ENCODE measurements at regions not wholly inside any gene's neighbourhood (a gene's known extent, or its start where the extent isn't known, plus 50 kb on each side); places are given as distances from the start of the nearest gene placed in this dataset.

DNA sequence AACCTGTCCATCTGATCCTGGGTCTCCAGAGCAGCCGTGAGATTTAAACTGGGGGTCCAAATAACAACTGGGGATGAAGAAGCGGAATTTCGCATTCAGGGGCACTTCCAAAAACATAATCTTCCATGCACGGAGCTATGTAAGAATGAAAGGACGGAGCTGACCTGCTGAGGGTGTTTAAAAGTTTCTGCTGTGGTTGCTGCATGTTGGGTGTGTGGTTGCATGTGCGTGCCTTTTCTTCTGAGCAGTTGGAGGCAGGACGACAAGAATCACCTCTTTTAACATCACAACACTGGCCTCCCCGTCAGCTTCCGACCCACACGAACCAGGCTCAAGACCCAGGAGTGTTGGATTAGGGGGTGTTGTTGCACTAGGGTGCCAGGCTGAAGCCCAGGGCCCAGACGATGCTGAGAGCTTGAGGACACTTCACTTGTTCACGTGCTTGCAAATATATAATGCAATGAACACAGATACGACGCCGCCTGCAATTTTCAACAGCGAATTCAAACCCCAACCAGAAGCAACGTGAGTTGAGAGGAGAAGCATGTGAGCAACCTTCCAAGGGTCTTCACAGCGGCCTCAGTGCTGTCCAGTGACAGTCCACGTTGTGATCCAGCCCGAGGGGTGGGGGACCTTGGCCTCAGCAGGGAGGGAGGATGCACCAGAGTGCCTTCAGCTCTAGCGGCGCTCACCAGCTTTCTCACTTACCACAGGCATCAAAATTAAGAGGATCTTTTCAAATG lies 76.0 kb upstream of the SALL3 start:
- TF ChIP-seq EZH2 (IDR thresholded peaks at IDR 0.05; ENCODE audit: borderline replicate concordance, low read depth, low read length, severe bottlenecking): no peak
- Histone ChIP-seq H3K4me2 (ENCODE audit: insufficient read depth, low read length) (no peak overlapping the region), H3K36me3 (ENCODE audit: insufficient read depth, low read length) (no peaks in the 10 kb centered on the region), H3K27me3 (ENCODE audit: insufficient read depth, low read length, poor library complexity) (no peaks in the 10 kb centered on the region), H4K20me1 (ENCODE audit: insufficient read depth, low read length) (no peaks in the 10 kb centered on the region), H3K9ac (ENCODE audit: low read depth, low read length) (no peak overlapping the region), H3K27ac (ENCODE audit: low read length) (no peak overlapping the region), H3K9me3 (ENCODE audit: insufficient read depth, low read length, severe bottlenecking) (no peaks in the 10 kb centered on the region), H3K79me2 (ENCODE audit: insufficient read depth, low read length) (no peaks in the 10 kb centered on the region), H3K4me1 (ENCODE audit: insufficient read depth, low read length) (no peaks in the 10 kb centered on the region), H3K4me3 (ENCODE audit: low read depth in 1 of 2, low read length in 2 of 2) (no peak overlapping the region), H2AFZ (ENCODE audit: low read depth, low read length) (no peak overlapping the region)
- ATAC-seq (ENCODE audit: insufficient read depth, low read depth) (no peak), DNase-seq (no peak)

DNA sequence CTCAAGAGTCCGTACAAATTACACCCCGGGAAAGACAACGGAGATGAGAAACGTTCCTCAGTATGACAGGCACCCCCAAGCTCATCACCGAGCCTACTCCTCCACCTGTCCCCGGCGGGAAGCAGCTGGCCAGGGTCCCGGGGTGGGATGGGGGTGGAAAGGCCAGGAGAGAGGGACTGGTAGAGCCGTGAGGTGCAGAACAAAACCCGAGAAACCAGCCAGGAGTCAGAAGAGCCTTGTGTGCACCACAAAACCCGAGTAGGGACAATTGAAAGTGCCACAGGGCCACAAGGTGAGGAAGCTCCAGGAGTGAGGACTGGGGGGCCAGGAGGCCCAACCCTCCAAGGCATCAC lies 75.5 kb upstream of the SALL3 start:
- DNase-seq (no peak), ATAC-seq (ENCODE audit: insufficient read depth, low read depth) (no peak)
- Histone ChIP-seq H3K9me3 (ENCODE audit: insufficient read depth, low read length, severe bottlenecking) (no peaks in the 10 kb centered on the region), H3K9ac (ENCODE audit: low read depth, low read length) (no peak overlapping the region), H3K4me1 (ENCODE audit: insufficient read depth, low read length) (no peaks in the 10 kb centered on the region), H3K4me3 (ENCODE audit: low read depth in 1 of 2, low read length in 2 of 2) (no peak overlapping the region), H3K27ac (ENCODE audit: low read length) (no peak overlapping the region), H3K36me3 (ENCODE audit: insufficient read depth, low read length) (no peaks in the 10 kb centered on the region), H3K79me2 (ENCODE audit: insufficient read depth, low read length) (no peaks in the 10 kb centered on the region), H4K20me1 (ENCODE audit: insufficient read depth, low read length) (no peaks in the 10 kb centered on the region), H2AFZ (ENCODE audit: low read depth, low read length) (no peak overlapping the region), H3K4me2 (ENCODE audit: insufficient read depth, low read length) (no peak overlapping the region), H3K27me3 (ENCODE audit: insufficient read depth, low read length, poor library complexity) (no peaks in the 10 kb centered on the region)
- TF ChIP-seq EZH2 (IDR thresholded peaks at IDR 0.05; ENCODE audit: borderline replicate concordance, low read depth, low read length, severe bottlenecking): no peak
- TF ChIP-seq CTCF (IDR thresholded peaks at IDR 0.05; ENCODE audit: borderline replicate concordance, extremely low read depth, low read length, poor library complexity, severe bottlenecking): no peak

DNA sequence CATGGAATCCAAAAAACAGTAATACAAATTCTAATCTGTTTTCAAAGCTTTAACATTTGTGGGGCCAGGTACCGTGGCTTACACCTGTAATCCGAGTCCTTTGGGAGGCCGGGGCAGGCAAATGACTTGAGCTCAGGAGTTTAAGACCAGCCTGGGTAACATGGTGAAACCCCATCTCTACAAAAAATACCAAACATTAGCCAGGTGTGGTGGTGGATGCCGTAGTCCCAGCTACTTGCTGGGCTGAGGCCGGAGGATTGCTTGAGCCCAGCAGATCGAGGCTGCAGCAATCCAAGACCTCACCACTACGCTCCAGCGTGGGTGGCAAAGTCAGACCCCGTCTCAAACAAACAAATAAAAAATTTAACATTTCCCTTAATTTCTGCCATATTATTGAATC lies 74.3 kb upstream of the SALL3 start:
- no peak for ATAC-seq (ENCODE audit: insufficient read depth, low read depth)
- H3K36me3 ChIP-seq (ENCODE audit: insufficient read depth, low read length): no peaks in the 10 kb centered on the region
- no peak overlapping the region for H3K27ac ChIP-seq (ENCODE audit: low read length)
- DNase-seq: no peak
- H3K9ac ChIP-seq (ENCODE audit: low read depth, low read length): no peak overlapping the region
- H3K4me3 ChIP-seq (ENCODE audit: low read depth in 1 of 2, low read length in 2 of 2): no peak overlapping the region
- no peak overlapping the region for H2AFZ ChIP-seq (ENCODE audit: low read depth, low read length)
- peaks cover 3% of the 10 kb centered on the region for H3K27me3 ChIP-seq (ENCODE audit: insufficient read depth, low read length, poor library complexity)
- no peaks in the 10 kb centered on the region for H3K4me1 ChIP-seq (ENCODE audit: insufficient read depth, low read length)
- H4K20me1 ChIP-seq (ENCODE audit: insufficient read depth, low read length): no peaks in the 10 kb centered on the region
- H3K9me3 ChIP-seq (ENCODE audit: insufficient read depth, low read length, severe bottlenecking): no peaks in the 10 kb centered on the region
- H3K4me2 ChIP-seq (ENCODE audit: insufficient read depth, low read length): no peak overlapping the region
- H3K79me2 ChIP-seq (ENCODE audit: insufficient read depth, low read length): no peaks in the 10 kb centered on the region
- TF ChIP-seq EZH2 (IDR thresholded peaks at IDR 0.05; ENCODE audit: borderline replicate concordance, low read depth, low read length, severe bottlenecking): no peak
- no peak for TF ChIP-seq CTCF (IDR thresholded peaks at IDR 0.05; ENCODE audit: borderline replicate concordance, extremely low read depth, low read length, poor library complexity, severe bottlenecking)

DNA sequence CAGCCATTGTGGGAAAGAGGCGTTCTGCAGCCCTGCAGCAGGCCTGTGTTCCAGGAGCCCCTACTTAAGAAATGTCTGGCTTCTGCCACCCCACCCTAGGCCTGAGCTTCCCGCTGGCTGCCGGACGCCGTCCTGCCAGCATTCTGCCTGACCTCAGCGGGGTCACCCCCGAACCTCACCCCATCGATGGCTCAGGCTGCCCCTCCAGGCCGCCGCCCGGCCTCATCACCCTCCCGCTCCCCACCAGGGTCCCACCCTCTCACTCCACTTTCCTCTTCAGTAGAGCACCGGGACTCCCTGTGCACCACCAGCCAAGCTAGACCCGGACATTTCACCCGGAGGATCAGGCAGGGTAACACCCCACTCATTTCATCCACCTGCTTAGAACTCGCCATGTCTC lies 73.6 kb upstream of the SALL3 start:
- no peak for ATAC-seq (ENCODE audit: insufficient read depth, low read depth)

More for the DNA sequence above, 73.6 kb upstream of the SALL3 start:
- TF ChIP-seq CTCF (IDR thresholded peaks at IDR 0.05; ENCODE audit: borderline replicate concordance, extremely low read depth, low read length, poor library complexity, severe bottlenecking) (no peak), EZH2 (IDR thresholded peaks at IDR 0.05; ENCODE audit: borderline replicate concordance, low read depth, low read length, severe bottlenecking) (no peak)
- H3K9ac ChIP-seq (ENCODE audit: low read depth, low read length): no peak overlapping the region
- DNase-seq: no peak
- no peaks in the 10 kb centered on the region for H3K4me1 ChIP-seq (ENCODE audit: insufficient read depth, low read length)
- no peak overlapping the region for H3K4me3 ChIP-seq (ENCODE audit: low read depth in 1 of 2, low read length in 2 of 2)
- H3K79me2 ChIP-seq (ENCODE audit: insufficient read depth, low read length): no peaks in the 10 kb centered on the region
- H3K9me3 ChIP-seq (ENCODE audit: insufficient read depth, low read length, severe bottlenecking): no peaks in the 10 kb centered on the region
- no peaks in the 10 kb centered on the region for H4K20me1 ChIP-seq (ENCODE audit: insufficient read depth, low read length)
- no peak overlapping the region for H3K4me2 ChIP-seq (ENCODE audit: insufficient read depth, low read length)
- no peak overlapping the region for H2AFZ ChIP-seq (ENCODE audit: low read depth, low read length)
- H3K36me3 ChIP-seq (ENCODE audit: insufficient read depth, low read length): no peaks in the 10 kb centered on the region
- no peak overlapping the region for H3K27ac ChIP-seq (ENCODE audit: low read length)
- H3K27me3 ChIP-seq (ENCODE audit: insufficient read depth, low read length, poor library complexity): peaks cover 4% of the 10 kb centered on the region

All from DND-41 (cell line).